Loucy (cell line): ENCODE measurements at regions not wholly inside any gene's neighbourhood (a gene's known extent, or its start where the extent isn't known, plus 50 kb on each side); places are given as distances from the start of the nearest gene placed in this dataset.

ENCODE experiments used
- EZH2phosphoT487 ChIP-seq: fragments of 200-600 bp; IDR thresholded peaks from 2 replicates; pipeline ENCODE4 v1.6.1; 2018; ENCODE audit warnings: antibody characterized with exemption, mild to moderate bottlenecking, moderate library complexity, borderline replicate concordance
- TF ChIP-seq, protein P1 (sequence below): fragments of 200-600 bp; sonication (generic); conservative IDR thresholded peaks from 2 replicates; pipeline ENCODE4 v1.5.1; 2014; ENCODE audit warnings: mild to moderate bottlenecking, antibody characterized with exemption, low read length

GRCh38 chr16:73813527-73813926 lies 483.1 kb upstream of the PSMD7 start:
- TF ChIP-seq, protein P1, sequence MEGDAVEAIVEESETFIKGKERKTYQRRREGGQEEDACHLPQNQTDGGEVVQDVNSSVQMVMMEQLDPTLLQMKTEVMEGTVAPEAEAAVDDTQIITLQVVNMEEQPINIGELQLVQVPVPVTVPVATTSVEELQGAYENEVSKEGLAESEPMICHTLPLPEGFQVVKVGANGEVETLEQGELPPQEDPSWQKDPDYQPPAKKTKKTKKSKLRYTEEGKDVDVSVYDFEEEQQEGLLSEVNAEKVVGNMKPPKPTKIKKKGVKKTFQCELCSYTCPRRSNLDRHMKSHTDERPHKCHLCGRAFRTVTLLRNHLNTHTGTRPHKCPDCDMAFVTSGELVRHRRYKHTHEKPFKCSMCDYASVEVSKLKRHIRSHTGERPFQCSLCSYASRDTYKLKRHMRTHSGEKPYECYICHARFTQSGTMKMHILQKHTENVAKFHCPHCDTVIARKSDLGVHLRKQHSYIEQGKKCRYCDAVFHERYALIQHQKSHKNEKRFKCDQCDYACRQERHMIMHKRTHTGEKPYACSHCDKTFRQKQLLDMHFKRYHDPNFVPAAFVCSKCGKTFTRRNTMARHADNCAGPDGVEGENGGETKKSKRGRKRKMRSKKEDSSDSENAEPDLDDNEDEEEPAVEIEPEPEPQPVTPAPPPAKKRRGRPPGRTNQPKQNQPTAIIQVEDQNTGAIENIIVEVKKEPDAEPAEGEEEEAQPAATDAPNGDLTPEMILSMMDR, result no peak
- no peak for TF ChIP-seq EZH2phosphoT487
